HEK293 (cell line): ENCODE measurements at regions not wholly inside any gene's neighbourhood (a gene's known extent, or its start where the extent isn't known, plus 50 kb on each side); places are given as distances from the start of the nearest gene placed in this dataset.
"Not testable (repeated sequence)": the region's sequence is repeated elsewhere in the genome, so short reads cannot be mapped to it uniquely, and the experiment has no call there.

Source experiments
- CTCF ChIA-PET: fragments of 350-600 bp; formaldehyde crosslinking; extraction: SDS; loops from one replicate; lab custom pipeline; 2021; ENCODE audit warnings: antibody characterized with exemption; lab: Yijun Ruan, JAX
- POLR2A ChIA-PET: fragments of 300-600 bp; formaldehyde crosslinking; extraction: SDS; loops from one replicate; lab custom pipeline; 2020; ENCODE audit warnings: antibody characterized with exemption, inconsistent platforms; lab: Yijun Ruan, JAX
- H3K27ac ChIP-seq: fragments of 200-500 bp; sonication (Bioruptor generic); 2 replicates; pipeline ENCODE4 v1.5.1; 2014; ENCODE audit warnings: low read depth, low read length, control low read depth, inconsistent platforms; ENCODE audit errors: extremely low read depth
- H3K36me3 ChIP-seq, 2 experiments: fragments of 200-500 bp in 1 of 2; sonication (Bioruptor generic) in 1 of 2; 1 replicate in 1 of 2; 2 replicates in 1 of 2; pipeline ENCODE4 v1.5.1; 2014 to 2017; ENCODE audit warnings: inconsistent platforms in 2 of 2, low read length in 2 of 2; ENCODE audit not compliant: control insufficient read depth in 2 of 2, insufficient read depth in 1 of 2
- H3K4me1 ChIP-seq: fragments of 200-500 bp; sonication (Bioruptor generic); 2 replicates; pipeline ENCODE4 v1.5.1; 2014; ENCODE audit warnings: mild to moderate bottlenecking, low read length, inconsistent platforms; ENCODE audit not compliant: control insufficient read depth, insufficient read depth
- H3K4me3 ChIP-seq: 2 replicates; pipeline ENCODE4 v1.5.1; 2011; ENCODE audit warnings: low read depth, mild to moderate bottlenecking, control low read depth, low read length, moderate library complexity
- H3K9me3 ChIP-seq: fragments of 200-500 bp; sonication (Bioruptor generic); 2 replicates; pipeline ENCODE4 v1.5.1; 2014; ENCODE audit warnings: low read depth, low read length, inconsistent platforms; ENCODE audit not compliant: control insufficient read depth, insufficient read depth
- BCL11A ChIP-seq: fragments of 450-650 bp; formaldehyde crosslinking; IDR thresholded peaks from 2 replicates; pipeline ENCODE4 v1.5.1; 2016; ENCODE audit warnings: low read depth, missing biosample characterization, missing genetic modification characterization
- BCL6B ChIP-seq: fragments of 450-650 bp; formaldehyde crosslinking; IDR thresholded peaks from 2 replicates; pipeline ENCODE4 v1.5.1; 2017; ENCODE audit warnings: missing biosample characterization, missing genetic modification characterization
- IKZF3 ChIP-seq: fragments of 450-650 bp; IDR thresholded peaks from 2 replicates; pipeline ENCODE4 v1.5.0; 2018; ENCODE audit warnings: missing biosample characterization, mild to moderate bottlenecking, missing genetic modification characterization, moderate library complexity
- INSM2 ChIP-seq: fragments of 450-650 bp; formaldehyde crosslinking; IDR thresholded peaks from 2 replicates; pipeline ENCODE4 v1.5.1; 2016; ENCODE audit warnings: missing biosample characterization, missing genetic modification characterization
- OSR2 ChIP-seq: fragments of 450-650 bp; formaldehyde crosslinking; IDR thresholded peaks from 2 replicates; pipeline ENCODE4 v1.5.1; 2016; ENCODE audit warnings: missing biosample characterization, missing genetic modification characterization
- REST ChIP-seq: fragments of 450-650 bp; formaldehyde crosslinking; IDR thresholded peaks from 2 replicates; pipeline ENCODE4 v1.5.1; 2016; ENCODE audit warnings: missing biosample characterization, missing genetic modification characterization
- YY1 ChIP-seq: fragments of 450-650 bp; formaldehyde crosslinking; IDR thresholded peaks from 2 replicates; pipeline ENCODE4 v1.5.1; 2018; ENCODE audit warnings: missing biosample characterization, missing genetic modification characterization
- ZBTB17 ChIP-seq: fragments of 450-650 bp; formaldehyde crosslinking; IDR thresholded peaks from 2 replicates; pipeline ENCODE4 v1.5.1; 2016; ENCODE audit warnings: missing biosample characterization, missing genetic modification characterization
- ZBTB49 ChIP-seq: fragments of 450-650 bp; formaldehyde crosslinking; IDR thresholded peaks from 2 replicates; pipeline ENCODE4 v1.5.1; 2016; ENCODE audit warnings: missing biosample characterization, missing genetic modification characterization, low read depth
- ZNF121 ChIP-seq: fragments of 450-650 bp; formaldehyde crosslinking; IDR thresholded peaks from 2 replicates; pipeline ENCODE4 v1.5.1; 2016; ENCODE audit warnings: missing biosample characterization, missing genetic modification characterization
- ZNF324 ChIP-seq: fragments of 450-650 bp; formaldehyde crosslinking; IDR thresholded peaks from 2 replicates; pipeline ENCODE4 v1.5.1; 2016; ENCODE audit warnings: missing biosample characterization, missing genetic modification characterization
- ZNF335 ChIP-seq: fragments of 450-650 bp; formaldehyde crosslinking; conservative IDR thresholded peaks from 2 replicates; pipeline ENCODE4 v1.5.1; 2016; ENCODE audit warnings: missing biosample characterization, missing genetic modification characterization
- ZNF501 ChIP-seq: fragments of 450-650 bp; formaldehyde crosslinking; IDR thresholded peaks from 2 replicates; pipeline ENCODE4 v1.5.1; 2016; ENCODE audit warnings: missing biosample characterization, missing genetic modification characterization
- ZNF549 ChIP-seq: fragments of 450-650 bp; IDR thresholded peaks from 2 replicates; pipeline ENCODE4 v1.5.1; 2018; ENCODE audit warnings: missing biosample characterization, missing genetic modification characterization, mild to moderate bottlenecking, inconsistent platforms, moderate library complexity
- ZNF600 ChIP-seq: fragments of 450-650 bp; formaldehyde crosslinking; IDR thresholded peaks from 2 replicates; pipeline ENCODE4 v1.5.1; 2016; ENCODE audit warnings: missing biosample characterization, missing genetic modification characterization
- ZNF621 ChIP-seq: fragments of 450-650 bp; formaldehyde crosslinking; IDR thresholded peaks from 2 replicates; pipeline ENCODE4 v1.5.1; 2017; ENCODE audit warnings: missing biosample characterization, missing genetic modification characterization
- ZNF677 ChIP-seq: fragments of 450-650 bp; IDR thresholded peaks from 2 replicates; pipeline ENCODE4 v1.5.0; 2018; ENCODE audit warnings: missing biosample characterization, mild to moderate bottlenecking, missing genetic modification characterization, moderate library complexity
- ZNF747 ChIP-seq: fragments of 450-650 bp; formaldehyde crosslinking; IDR thresholded peaks from 2 replicates; pipeline ENCODE4 v1.5.1; 2016; ENCODE audit warnings: missing biosample characterization, missing genetic modification characterization
- ZNF76 ChIP-seq: fragments of 450-650 bp; formaldehyde crosslinking; IDR thresholded peaks from 2 replicates; pipeline ENCODE4; 2016; ENCODE audit warnings: low read depth, missing biosample characterization, missing genetic modification characterization, borderline replicate concordance
- ZNF785 ChIP-seq: fragments of 450-650 bp; formaldehyde crosslinking; IDR thresholded peaks from 2 replicates; pipeline ENCODE4 v1.5.1; 2016; ENCODE audit warnings: missing biosample characterization, missing genetic modification characterization
- ZXDB ChIP-seq: fragments of 450-650 bp; formaldehyde crosslinking; IDR thresholded peaks from 2 replicates; pipeline ENCODE4 v1.5.1; 2016; ENCODE audit warnings: missing biosample characterization, missing genetic modification characterization
- TF ChIP-seq, protein P1 (sequence below): fragments of 450-650 bp; formaldehyde crosslinking; IDR thresholded peaks from 2 replicates; pipeline ENCODE4 v1.5.1; 2016; ENCODE audit warnings: missing biosample characterization, missing genetic modification characterization
- TF ChIP-seq, protein P2 (sequence below): fragments of 450-650 bp; formaldehyde crosslinking; IDR thresholded peaks from 2 replicates; pipeline ENCODE4 v1.5.1; 2016; ENCODE audit warnings: missing biosample characterization, missing genetic modification characterization

DNA sequence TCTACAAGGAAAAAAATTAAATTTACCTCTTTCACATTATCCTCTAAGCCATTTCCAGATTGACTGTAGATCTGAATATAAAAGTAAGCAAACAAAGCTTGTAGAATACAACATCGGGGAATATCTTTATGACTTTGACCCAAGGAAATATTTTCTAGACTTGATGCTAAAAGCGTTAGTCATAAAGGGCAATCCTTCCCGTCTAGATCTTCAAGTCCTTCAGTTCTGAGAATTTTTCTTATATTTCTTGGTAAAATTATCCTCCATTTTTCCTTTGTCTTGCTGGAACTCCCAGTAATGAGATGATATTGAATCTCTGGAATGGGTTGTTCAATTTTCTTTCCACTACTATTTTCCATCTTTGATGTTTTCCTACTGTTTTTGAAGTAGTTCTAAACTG lies 77.8 kb upstream of the ZNF184 start:
- no peak overlapping the region for H3K4me3 ChIP-seq
- H3K36me3 ChIP-seq = no peaks in the 10 kb centered on the region
- no peak overlapping the region for H3K27ac ChIP-seq
- no peaks in the 10 kb centered on the region for H3K9me3 ChIP-seq
- ChIA-PET POLR2A (no interaction called here), CTCF (interaction anchor here (0.7 to 1.0 kb wide), 2 partner anchors 33 to 320 kb away, joined by 3 to 4 read pairs; no protein-coding TSS in a partner anchor)
- no peak for TF ChIP-seq INSM2 (tag by site-specific recombination)
- no peak for TF ChIP-seq ZNF785 (tag by site-specific recombination)
- no peak for TF ChIP-seq ZNF501 (tag by site-specific recombination)
- no peak for TF ChIP-seq ZNF76 (tag by site-specific recombination)
- TF ChIP-seq ZNF324 (tag by site-specific recombination) = no peak
- no peak for TF ChIP-seq REST
- TF ChIP-seq ZNF747 (tag by site-specific recombination) = no peak
- no peak for TF ChIP-seq BCL6B (tag by site-specific recombination)
- no peak for TF ChIP-seq ZNF621 (tag by site-specific recombination)
- TF ChIP-seq YY1 (tag by site-specific recombination) = no peak
- no peak for TF ChIP-seq ZNF549
- TF ChIP-seq BCL11A (tag by site-specific recombination) = no peak
- TF ChIP-seq ZNF677 = no peak
- TF ChIP-seq ZNF335 = no peak
- no peaks in the 10 kb centered on the region for H3K4me1 ChIP-seq

GRCh38 chr6:27549241-27549598 lies 76.3 kb upstream of the ZNF184 start:
- not testable (repeated sequence) for H3K27ac ChIP-seq, H3K4me1 ChIP-seq, H3K4me3 ChIP-seq, H3K9me3 ChIP-seq, H3K36me3 ChIP-seq
- ChIA-PET CTCF (interaction anchor here (1.7 kb wide), 1 partner anchor 30 kb away, joined by 9 read pairs; no protein-coding TSS in a partner anchor), POLR2A (interaction anchor here (1.2 kb wide), 1 partner anchor 123 kb away, joined by 3 read pairs; no protein-coding TSS in a partner anchor)
- TF ChIP-seq ZBTB17 (tag by site-specific recombination) (peak; percentile 76), ZXDB (peak; percentile 30; the same call in 1 of the 2 replicates), ZBTB49 (peak; percentile 63; the same call in 1 of the 2 replicates), ZNF121 (tag by site-specific recombination) (peak; percentile 92), ZNF600 (tag by site-specific recombination) (peak; percentile 59; the same call in 1 of the 2 replicates), OSR2 (peak; percentile 74), IKZF3 (tag by site-specific recombination) (peak; percentile 63)
- TF ChIP-seq, protein P1, sequence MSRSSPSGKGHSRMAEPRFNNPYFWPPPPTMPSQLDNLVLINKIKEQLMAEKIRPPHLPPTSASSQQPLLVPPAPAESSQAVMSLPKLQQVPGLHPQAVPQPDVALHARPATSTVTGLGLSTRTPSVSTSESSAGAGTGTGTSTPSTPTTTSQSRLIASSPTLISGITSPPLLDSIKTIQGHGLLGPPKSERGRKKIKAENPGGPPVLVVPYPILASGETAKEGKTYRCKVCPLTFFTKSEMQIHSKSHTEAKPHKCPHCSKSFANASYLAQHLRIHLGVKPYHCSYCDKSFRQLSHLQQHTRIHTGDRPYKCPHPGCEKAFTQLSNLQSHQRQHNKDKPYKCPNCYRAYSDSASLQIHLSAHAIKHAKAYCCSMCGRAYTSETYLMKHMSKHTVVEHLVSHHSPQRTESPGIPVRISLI (tag by site-specific recombination) = peak; percentile 27; the same call in 1 of the 2 replicates
- TF ChIP-seq, protein P2, sequence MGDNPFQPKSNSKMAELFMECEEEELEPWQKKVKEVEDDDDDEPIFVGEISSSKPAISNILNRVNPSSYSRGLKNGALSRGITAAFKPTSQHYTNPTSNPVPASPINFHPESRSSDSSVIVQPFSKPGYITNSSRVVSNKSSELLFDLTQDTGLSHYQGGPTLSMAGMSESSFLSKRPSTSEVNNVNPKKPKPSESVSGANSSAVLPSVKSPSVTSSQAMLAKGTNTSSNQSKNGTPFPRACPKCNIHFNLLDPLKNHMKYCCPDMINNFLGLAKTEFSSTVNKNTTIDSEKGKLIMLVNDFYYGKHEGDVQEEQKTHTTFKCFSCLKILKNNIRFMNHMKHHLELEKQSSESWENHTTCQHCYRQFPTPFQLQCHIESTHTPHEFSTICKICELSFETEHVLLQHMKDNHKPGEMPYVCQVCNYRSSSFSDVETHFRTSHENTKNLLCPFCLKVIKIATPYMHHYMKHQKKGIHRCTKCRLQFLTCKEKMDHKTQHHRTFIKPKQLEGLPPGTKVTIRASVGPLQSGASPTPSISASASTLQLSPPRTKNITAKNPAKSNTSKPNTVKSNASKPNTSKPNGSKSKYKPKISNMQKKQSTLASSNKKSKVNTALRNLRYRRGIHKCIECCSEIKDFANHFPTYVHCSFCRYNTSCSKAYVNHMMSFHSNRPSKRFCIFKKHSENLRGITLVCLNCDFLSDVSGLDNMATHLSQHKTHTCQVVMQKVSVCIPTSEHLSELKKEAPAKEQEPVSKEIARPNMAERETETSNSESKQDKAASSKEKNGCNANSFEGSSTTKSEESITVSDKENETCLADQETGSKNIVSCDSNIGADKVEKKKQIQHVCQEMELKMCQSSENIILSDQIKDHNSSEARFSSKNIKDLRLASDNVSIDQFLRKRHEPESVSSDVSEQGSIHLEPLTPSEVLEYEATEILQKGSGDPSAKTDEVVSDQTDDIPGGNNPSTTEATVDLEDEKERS = peak; percentile 41; the same call in 1 of the 2 replicates
